ENCODE measurements at regions not wholly inside any gene's neighbourhood (a gene's known extent, or its start where the extent isn't known, plus 50 kb on each side); places are given as distances from the start of the nearest gene placed in this dataset.

DNA sequence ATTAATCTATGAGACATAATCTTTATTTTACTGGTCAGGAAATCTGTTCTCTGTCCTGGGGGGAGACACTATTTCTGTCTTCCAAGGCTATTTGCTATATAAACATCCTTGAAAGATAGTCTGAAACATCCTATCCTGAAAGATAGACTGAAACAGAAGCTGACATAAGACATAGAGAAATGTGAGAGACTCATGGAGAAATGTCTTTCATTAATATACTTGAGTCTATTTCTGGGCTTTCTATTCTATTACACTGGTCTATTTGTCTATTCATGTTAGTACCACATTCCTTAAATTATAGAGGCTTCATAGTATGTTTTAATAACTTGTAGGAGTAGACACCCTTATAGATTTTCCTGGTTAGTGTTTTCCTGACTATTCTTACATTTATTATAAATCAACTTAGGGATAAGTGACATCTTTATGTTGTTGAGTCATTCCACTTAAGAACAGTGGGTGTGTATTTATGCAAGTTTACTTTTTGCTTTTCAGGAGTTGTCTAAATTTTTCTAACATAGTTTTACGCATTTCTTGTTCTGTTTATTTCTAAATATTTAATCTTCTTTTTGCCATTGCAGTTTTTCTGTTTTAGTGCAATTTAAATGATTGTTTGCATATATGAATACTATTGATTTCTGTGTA is 244.9 kb upstream of the ZSWIM2 start:
- no peak for TF ChIP-seq POLR2A (IDR thresholded peaks at IDR 0.05)
- TF ChIP-seq, protein P1, sequence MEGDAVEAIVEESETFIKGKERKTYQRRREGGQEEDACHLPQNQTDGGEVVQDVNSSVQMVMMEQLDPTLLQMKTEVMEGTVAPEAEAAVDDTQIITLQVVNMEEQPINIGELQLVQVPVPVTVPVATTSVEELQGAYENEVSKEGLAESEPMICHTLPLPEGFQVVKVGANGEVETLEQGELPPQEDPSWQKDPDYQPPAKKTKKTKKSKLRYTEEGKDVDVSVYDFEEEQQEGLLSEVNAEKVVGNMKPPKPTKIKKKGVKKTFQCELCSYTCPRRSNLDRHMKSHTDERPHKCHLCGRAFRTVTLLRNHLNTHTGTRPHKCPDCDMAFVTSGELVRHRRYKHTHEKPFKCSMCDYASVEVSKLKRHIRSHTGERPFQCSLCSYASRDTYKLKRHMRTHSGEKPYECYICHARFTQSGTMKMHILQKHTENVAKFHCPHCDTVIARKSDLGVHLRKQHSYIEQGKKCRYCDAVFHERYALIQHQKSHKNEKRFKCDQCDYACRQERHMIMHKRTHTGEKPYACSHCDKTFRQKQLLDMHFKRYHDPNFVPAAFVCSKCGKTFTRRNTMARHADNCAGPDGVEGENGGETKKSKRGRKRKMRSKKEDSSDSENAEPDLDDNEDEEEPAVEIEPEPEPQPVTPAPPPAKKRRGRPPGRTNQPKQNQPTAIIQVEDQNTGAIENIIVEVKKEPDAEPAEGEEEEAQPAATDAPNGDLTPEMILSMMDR (IDR thresholded peaks at IDR 0.05), result no peak
- DNase-seq (ENCODE audit: low spot score in 2 of 2), result no peak
- no peak overlapping the region for H3K4me3 ChIP-seq (ENCODE audit: low read depth, poor library complexity, severe bottlenecking)
- intact Hi-C loops (cut with DNase I; ENCODE audit: low total_unique reads), result loop anchor here (5.0 kb wide), 1 partner anchor 1078 kb away; no protein-coding TSS in a partner anchor
- 69 to 90% methylated on average over 1 of the region's 1 CpG for WGBS, 2 donors

DNA sequence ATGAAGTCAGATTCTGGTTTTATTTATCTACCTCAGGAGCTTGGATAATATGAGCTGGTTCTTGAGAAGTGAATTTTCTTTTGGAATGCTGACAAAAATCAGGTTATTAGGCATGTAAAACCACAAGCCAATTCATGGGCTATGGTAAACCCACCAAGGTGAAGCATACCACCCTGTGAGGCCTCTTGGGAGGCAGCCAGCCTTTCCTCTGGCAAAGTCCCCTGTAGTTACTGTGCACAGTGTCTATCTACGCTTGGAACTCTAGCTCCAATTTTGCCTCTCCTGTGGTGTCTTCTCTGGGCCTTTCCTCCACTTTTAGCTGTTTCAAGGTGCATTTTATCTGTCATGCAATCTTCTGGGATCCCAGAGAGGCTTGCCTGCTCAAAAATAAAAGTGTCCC is 242.7 kb upstream of the ZSWIM2 start:
- DNase-seq (ENCODE audit: low spot score in 2 of 2), result no peak
- no peak for TF ChIP-seq POLR2A (IDR thresholded peaks at IDR 0.05)
- TF ChIP-seq, protein P1 (IDR thresholded peaks at IDR 0.05), result no peak
- H3K4me3 ChIP-seq (ENCODE audit: low read depth, poor library complexity, severe bottlenecking), result no peak overlapping the region
- 73 to 93% methylated on average over 1 of the region's 1 CpG for WGBS, 2 donors
- intact Hi-C loops (cut with DNase I; ENCODE audit: low total_unique reads), result loop anchor here (5.0 kb wide), 1 partner anchor 1081 kb away; no protein-coding TSS in a partner anchor

DNA sequence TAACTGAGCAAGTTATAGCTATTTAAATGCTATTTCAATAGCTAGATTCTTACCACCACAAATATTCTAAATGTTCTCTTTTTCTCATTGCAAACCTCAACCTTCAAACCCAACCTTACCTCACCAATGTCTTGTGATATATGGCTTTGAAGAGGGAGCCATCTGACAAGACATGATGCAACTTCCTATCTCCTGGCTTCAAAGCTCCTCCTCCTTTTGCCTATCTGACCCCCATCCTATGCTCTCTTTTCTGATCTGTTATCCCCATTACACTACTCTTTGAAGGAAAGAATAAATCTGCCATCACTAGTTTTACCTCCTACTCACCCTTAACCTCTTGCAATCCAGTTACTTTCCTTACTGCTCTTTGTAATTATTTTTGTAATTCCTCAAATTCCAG is 235.6 kb upstream of the ZSWIM2 start:
- intact Hi-C loops (cut with DNase I; ENCODE audit: low total_unique reads), result no loop called here
- DNase-seq (ENCODE audit: low spot score in 2 of 2), result no peak
- no peak overlapping the region for H3K4me3 ChIP-seq (ENCODE audit: low read depth, poor library complexity, severe bottlenecking)

DNA sequence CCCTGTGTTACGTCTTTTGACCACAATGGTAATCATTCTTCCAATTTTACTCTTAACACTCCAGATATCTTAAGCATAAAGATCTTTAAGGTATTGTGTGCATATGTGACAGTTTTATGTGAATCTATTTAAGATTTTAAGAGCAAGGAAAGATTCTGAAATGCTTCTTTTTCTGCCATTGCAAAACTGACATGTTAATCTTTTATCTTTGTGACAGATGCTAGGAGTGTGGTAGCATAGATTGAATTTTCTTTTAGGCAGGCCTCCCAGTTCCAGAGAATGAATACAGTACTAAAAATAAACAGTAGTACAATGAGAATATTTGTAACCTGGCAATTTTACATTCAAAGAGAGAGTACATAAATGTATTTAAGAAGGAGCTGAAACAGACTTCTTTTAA is 232.5 kb upstream of the ZSWIM2 start:
- H3K4me3 ChIP-seq (ENCODE audit: low read depth, poor library complexity, severe bottlenecking), result no peak overlapping the region
- DNase-seq (ENCODE audit: low spot score in 2 of 2), result no peak
- TF ChIP-seq, protein P1 (IDR thresholded peaks at IDR 0.05), result no peak
- no peak for TF ChIP-seq POLR2A (IDR thresholded peaks at IDR 0.05)
- intact Hi-C loops (cut with DNase I; ENCODE audit: low total_unique reads), result no loop called here
- WGBS, 2 donors, result 94 to 96% methylated on average over 1 of the region's 1 CpG

More for the DNA sequence above, 235.6 kb upstream of the ZSWIM2 start:
- no peak for TF ChIP-seq POLR2A (IDR thresholded peaks at IDR 0.05)
- TF ChIP-seq, protein P1 (IDR thresholded peaks at IDR 0.05), result no peak

DNA sequence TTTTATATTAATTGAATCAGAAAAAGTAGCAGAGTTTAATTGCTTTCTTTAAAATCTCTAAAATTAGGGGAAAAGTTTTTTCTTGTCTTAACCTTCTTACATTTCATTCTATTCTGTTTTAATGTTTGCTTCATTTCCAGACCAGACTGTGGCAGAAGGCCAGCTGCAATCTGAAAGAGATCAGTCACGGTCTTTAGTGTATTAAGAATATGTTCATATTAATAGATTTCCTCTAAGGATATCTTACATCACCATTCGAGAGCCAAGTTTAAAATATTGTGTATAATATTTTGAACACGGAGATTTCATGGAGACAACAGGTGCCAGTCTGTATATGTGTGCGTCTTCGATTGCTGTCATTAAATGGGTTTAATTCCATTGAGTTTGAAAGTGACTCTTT is 230.9 kb upstream of the ZSWIM2 start:
- WGBS, 2 donors, result 60 to 68% methylated on average over 5 of the region's 5 CpGs
- no peak for TF ChIP-seq POLR2A (IDR thresholded peaks at IDR 0.05)
- TF ChIP-seq, protein P1 (IDR thresholded peaks at IDR 0.05), result no peak
- no peak overlapping the region for H3K4me3 ChIP-seq (ENCODE audit: low read depth, poor library complexity, severe bottlenecking)
- DNase-seq (ENCODE audit: low spot score in 2 of 2), result no peak
- intact Hi-C loops (cut with DNase I; ENCODE audit: low total_unique reads), result no loop called here

DNA sequence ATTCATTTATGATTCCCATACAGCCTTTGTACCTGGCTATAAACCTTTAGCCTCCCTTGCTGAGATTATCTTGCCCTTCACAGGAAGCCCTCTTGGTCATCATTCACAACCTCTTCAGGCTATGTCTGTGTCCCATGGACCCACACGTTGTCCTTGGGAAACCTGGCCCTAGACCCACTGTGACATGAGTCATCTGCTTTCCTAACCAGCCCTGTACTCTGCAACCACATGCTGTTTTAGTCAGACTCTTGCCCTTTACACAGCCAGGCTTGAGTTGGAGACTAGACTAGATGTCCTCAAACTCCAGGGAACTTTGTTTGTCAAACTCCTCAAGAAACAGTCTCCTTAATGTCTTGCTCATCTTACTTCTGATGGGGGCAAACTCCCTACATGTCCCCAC is 229.3 kb upstream of the ZSWIM2 start:
- intact Hi-C loops (cut with DNase I; ENCODE audit: low total_unique reads), result no loop called here
- DNase-seq (ENCODE audit: low spot score in 2 of 2), result no peak
- WGBS, 2 donors, result 35 to 37% methylated on average over 1 of the region's 1 CpG
- TF ChIP-seq POLR2A (IDR thresholded peaks at IDR 0.05), result no peak
- TF ChIP-seq, protein P1 (IDR thresholded peaks at IDR 0.05), result no peak
- no peak overlapping the region for H3K4me3 ChIP-seq (ENCODE audit: low read depth, poor library complexity, severe bottlenecking)
